ENCODE measurements at regions not wholly inside any gene's neighbourhood (a gene's known extent, or its start where the extent isn't known, plus 50 kb on each side); places are given as distances from the start of the nearest gene placed in this dataset.

DNA sequence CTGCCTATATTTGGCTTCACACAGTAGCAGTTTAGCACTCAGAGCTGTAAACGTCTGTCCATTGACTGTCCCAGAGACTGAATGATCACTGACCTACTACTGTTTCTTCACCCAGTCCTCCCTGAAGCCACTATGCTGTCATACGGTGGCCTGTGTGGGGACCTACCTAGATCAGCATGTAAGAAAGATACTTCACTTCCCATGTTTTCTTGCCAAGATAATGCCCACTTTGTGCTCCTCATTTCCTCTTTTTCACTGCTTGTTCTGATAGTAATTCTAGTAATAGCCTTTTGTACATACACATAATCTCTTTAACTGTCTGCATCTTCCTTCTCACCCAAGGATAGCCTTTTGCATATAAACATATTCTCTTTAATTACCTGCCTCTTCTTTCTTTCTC lies 109.9 kb upstream of the TIAM2 start:
- DNase-seq (ENCODE audit: low read depth in 2 of 2) = no peak

GRCh38 chr6:154886016-154886415 lies 109.1 kb upstream of the TIAM2 start:
- no peak for DNase-seq (ENCODE audit: low read depth in 2 of 2)

GRCh38 chr6:154886471-154886870 lies 108.6 kb upstream of the TIAM2 start:
- no peak for DNase-seq (ENCODE audit: low read depth in 2 of 2)

DNA sequence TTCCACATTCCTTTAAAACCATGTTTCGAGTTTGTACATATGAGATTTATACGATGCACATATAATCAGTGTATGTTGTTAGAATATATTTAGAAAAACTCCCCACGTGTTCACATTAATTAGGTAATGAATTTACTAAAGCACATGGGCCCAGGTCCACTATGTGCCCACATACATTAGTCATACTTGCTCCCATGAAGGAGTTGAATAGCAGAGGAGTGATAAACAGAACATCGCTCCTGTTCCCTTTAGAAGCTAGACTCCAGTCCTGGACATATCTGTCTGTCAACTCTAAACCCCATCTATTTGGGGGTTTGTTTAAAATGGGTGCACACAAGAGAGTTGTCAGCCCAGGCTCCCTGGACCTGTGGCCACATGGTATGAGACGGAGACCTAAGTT lies 108.1 kb upstream of the TIAM2 start:
- DNase-seq (ENCODE audit: low read depth in 2 of 2) = no peak

DNA sequence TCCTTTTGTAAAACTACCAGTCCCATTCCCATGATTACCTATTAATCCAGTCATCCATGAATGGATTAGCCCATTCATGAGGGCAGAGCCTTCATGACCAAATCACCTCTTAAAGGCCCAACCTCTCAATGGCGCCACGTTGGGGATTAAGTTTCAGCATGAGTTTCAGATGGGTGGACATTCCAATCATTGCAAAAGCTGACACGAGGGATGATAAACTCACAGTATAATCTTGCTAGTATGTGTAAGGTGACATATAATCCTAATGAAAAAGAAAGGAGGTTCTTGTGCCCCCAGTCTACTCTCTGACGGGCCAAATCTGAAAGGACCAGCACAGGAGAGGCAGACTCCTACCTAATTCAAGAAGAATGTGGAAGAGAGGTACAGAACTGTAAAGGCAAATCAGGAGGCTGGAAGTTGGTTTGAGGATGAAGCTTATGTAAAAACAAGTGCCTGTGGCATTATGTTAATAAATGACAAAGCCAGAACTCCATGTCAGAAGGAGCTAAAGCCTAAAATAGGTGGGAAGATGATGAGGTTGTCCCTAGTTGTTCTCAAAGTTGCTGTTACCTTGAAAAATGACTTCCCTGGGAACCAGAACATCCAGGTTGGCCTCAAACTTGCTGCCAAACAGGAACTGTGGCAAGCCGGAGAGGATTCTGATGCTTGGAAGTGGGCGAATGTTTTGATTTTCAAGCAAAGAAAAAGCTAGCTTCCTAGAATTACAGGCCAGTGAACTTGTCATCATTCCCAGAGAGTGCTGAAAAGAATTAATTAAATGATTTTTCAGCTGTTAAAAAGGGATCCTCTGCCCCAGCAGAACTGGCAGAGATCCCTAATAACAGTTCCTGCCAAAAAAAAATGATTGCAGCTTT lies 106.5 kb upstream of the TIAM2 start:
- no peak for DNase-seq (ENCODE audit: low read depth in 2 of 2)

GRCh38 chr6:154890874-154891273 lies 104.2 kb upstream of the TIAM2 start:
- no peak for DNase-seq (ENCODE audit: low read depth in 2 of 2)

DNA sequence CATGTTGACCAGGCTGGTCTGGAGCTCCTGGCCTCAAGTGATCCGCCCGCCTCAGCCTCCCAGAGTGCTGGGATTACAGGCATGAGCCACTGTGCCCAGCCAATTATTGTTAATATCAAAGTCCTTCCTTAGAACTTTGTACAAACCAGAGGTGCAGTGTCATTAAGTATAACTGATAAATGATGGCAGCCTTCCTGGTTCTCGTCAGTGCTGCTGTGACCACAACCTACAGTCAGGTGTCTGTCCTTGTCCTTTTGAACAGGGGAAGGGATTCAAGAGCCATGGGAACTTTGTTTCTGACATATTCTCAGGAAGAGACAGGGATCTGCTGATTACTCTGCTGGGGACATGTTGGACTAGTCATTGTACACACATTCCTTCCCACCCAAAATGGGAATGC lies 103.2 kb upstream of the TIAM2 start:
- DNase-seq (ENCODE audit: low read depth in 2 of 2) = no peak

GRCh38 chr6:154893917-154894316 lies 101.2 kb upstream of the TIAM2 start:
- no peak for DNase-seq (ENCODE audit: low read depth in 2 of 2)

DNA sequence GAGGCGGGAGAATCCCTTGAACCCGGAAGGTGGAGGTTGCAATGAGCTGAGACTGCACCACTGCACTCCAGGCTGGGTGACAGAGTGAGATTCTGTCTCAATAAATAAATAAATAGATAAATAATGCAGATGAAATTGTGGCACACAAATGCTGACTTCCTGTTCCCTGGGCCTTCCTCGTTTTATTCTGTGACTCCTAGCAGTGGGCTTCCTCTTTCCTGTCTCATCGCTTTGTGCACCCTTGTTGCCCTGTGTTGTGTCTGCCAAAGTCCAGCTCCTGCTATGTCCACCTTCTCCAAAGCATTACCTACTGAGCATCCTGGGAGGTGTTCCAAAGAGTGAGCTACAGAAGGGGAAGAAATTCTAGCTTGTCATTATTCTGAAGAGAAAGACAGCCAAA lies 100.2 kb upstream of the TIAM2 start:
- no peak for DNase-seq (ENCODE audit: low read depth in 2 of 2)

GRCh38 chr6:154895841-154896240 lies 99.3 kb upstream of the TIAM2 start:
- DNase-seq (ENCODE audit: low read depth in 2 of 2) = no peak

- DNase-seq (ENCODE audit: low read depth in 2 of 2) = no peak
Observed at GRCh38 chr6:154898821-154899220, 96.3 kb upstream of the TIAM2 start.

GRCh38 chr6:154899824-154900463 lies 95.2 kb upstream of the TIAM2 start:
- DNase-seq (ENCODE audit: low read depth in 2 of 2) = no peak

GRCh38 chr6:154901876-154902552 lies 93.1 kb upstream of the TIAM2 start:
- DNase-seq (ENCODE audit: low read depth in 2 of 2) = no peak

- no peak for DNase-seq (ENCODE audit: low read depth in 2 of 2)
Observed at GRCh38 chr6:154907291-154907690, 87.8 kb upstream of the TIAM2 start.

DNA sequence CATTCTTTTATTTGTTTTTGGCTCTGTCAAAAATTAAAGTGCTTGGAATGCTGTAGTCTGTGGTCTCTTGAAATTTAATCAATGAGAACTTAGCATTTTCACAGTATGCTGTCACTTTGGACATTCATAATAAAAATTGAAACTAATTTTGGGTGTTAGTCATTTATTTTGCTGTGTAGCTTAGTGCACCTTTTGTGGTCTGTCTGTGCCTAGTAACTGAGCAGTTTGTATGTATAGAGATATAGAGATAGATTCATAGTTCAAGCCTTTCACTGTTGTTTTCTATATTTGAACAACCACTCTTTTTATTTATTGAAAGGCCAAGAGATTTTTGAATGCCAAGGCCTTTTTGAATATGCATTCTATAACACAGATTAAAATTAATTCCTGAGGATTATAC lies 86.4 kb upstream of the TIAM2 start:
- no peak for DNase-seq (ENCODE audit: low read depth in 2 of 2)

DNA sequence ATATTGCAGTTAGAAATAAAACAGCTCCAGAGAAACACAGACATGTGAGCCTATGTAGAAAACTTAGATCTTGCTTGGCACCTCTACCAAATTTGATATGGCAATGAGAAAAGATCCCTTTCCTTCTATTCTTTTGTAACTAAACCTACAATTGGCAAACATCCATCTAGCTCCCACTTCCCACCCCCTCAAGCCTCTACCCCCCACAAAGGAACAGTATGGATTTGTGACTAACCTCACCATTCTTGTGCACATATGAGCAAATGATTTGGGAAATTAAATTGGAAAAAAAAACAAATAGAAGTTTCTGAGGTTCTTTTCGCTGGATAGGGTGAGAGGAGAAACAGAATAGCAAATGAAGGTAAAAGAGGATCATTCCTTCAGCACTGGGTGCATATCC lies 85.8 kb upstream of the TIAM2 start:
- DNase-seq (ENCODE audit: low read depth in 2 of 2) = no peak

GRCh38 chr6:154909821-154910220 lies 85.3 kb upstream of the TIAM2 start:
- no peak for DNase-seq (ENCODE audit: low read depth in 2 of 2)

GRCh38 chr6:154914288-154914687 lies 80.8 kb upstream of the TIAM2 start:
- no peak for DNase-seq (ENCODE audit: low read depth in 2 of 2)

DNA sequence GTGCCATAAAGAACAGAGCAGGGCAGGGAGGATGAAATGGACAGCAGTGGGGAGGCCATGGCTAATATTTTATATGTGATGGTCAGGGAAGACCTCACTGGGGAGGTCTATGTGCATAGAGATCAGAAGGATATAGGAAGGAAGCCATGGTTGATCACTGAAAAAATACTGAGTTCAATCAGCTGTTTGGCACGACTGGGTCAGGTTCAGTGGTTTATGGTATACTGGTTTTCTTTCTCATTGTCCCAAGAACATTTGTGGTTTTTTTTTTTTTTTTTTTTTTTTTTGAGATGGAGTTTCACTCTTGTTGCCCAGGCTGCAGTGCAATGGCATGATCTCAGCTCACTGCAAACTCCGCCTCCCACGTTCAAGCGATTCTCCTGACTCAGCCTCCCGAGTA lies 78.3 kb upstream of the TIAM2 start:
- DNase-seq (ENCODE audit: low read depth in 2 of 2) = no peak

DNA sequence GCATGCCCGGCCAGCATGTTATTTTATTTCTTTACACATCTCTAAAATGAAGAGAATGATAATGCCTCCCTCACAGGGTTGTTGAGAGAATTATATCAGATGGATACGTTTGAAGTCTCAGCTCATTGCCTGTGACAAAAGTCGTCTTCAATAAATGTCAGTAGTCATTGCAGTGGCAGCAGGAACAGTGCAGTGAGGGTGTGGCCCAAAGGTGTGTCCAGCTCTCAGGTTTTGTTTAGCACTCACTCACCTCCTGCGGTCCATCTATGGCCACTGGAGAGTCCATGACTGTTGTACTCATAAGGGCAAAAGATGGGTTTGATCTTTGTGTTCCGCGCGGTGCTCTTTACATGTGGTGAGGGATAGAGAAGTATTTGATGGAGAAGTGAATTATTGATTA lies 77.2 kb upstream of the TIAM2 start:
- no peak for DNase-seq (ENCODE audit: low read depth in 2 of 2)

- DNase-seq (ENCODE audit: low read depth in 2 of 2) = no peak
Observed at GRCh38 chr6:154919806-154920205, 75.3 kb upstream of the TIAM2 start.

DNA sequence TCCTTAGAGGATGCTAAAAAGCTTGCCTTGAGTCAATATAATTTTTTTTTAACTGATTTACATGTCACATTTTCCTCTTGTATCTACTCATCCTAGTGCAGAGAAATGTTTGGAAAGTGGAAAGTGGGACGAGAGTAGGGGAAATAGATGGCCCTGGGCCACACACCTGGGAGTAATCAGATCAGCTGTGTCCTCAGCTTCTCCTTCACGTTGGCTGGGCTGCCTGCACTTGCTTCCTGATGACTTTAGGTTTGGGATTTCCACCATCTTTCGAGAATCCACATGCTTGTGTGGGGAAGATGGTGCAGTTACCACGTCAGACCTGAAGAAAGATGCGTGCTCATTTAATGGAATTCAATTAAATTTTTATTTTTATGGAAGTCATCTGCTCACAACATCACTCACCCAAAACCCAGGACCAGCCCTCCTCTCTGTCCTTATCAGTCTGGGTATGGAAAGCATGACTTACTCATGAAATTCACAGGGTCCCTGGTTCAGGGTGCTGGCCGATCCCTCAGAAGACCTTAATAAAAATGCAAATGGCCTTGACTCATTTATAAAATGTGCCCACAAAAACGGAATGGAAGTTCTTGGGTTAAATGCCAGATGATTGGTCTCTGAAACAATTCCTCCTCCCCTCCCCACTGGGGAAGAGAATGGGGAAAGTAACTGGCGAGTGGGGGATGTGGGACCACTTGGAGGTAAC lies 74.5 kb upstream of the TIAM2 start:
- DNase-seq (ENCODE audit: low read depth in 2 of 2) = no peak

All from stimulated activated CD8-positive, alpha-beta memory T cell treated with anti-CD3 and anti-CD28 coated beads, Interleukin-2, amount 100 ng/mL, for 1 hour (primary cell).